HL-60 (cell line): ENCODE measurements at regions not wholly inside any gene's neighbourhood (a gene's known extent, or its start where the extent isn't known, plus 50 kb on each side); places are given as distances from the start of the nearest gene placed in this dataset.

Source experiments
- CTCF ChIP-seq: IDR thresholded peaks from one replicate; pipeline ENCODE4 v1.5.1; 2011; ENCODE audit warnings: low read length, control low read depth, inconsistent platforms; ENCODE audit not compliant: insufficient read depth
- GABPA ChIP-seq: IDR thresholded peaks from 2 replicates; pipeline ENCODE4 v1.6.1; 2012; ENCODE audit warnings: low read depth
- POLR2AphosphoS5 ChIP-seq: IDR thresholded peaks from 2 replicates; pipeline ENCODE4 v1.6.1; 2012; ENCODE audit warnings: low read depth
- REST ChIP-seq: IDR thresholded peaks from 2 replicates; pipeline ENCODE4 v1.6.1; 2012; ENCODE audit warnings: low read depth; ENCODE audit not compliant: insufficient replicate concordance
- SPI1 ChIP-seq: IDR thresholded peaks from 2 replicates; pipeline ENCODE4 v1.6.1; 2012; ENCODE audit warnings: low read depth, mild to moderate bottlenecking, borderline replicate concordance

DNA sequence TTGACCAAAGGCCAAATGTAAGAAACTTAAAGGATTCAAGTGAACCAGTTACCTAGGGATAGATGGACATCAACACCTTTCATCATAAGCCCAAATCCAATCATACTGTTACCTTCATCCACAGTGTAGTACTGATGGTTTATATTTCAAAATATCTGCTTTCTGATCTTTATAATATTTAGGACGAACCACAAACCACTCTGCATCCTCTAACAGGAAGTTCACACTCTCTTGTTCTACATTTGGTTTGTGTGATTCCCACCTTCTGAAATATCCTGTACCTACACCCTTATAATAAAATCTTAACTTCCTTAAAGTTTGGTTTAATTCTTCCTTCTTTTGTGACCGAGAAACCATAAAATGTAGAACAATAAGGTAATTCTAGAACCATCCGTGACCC is 535.7 kb upstream of the CHAC2 start:
- TF ChIP-seq CTCF (no peak), GABPA (no peak), POLR2AphosphoS5 (no peak), REST (no peak), SPI1 (no peak)
